EL (cell line): ENCODE measurements at regions not wholly inside any gene's neighbourhood (a gene's known extent, or its start where the extent isn't known, plus 50 kb on each side); places are given as distances from the start of the nearest gene placed in this dataset.

Experiments used
- DNase-seq: peaks from one replicate; pipeline ENCODE4 v3.0.0-alpha.2; 2016

GRCh38 chr3:68295457-68295856 lies 636.9 kb downstream of the TAFA4 start:
- DNase-seq, result no peak

GRCh38 chr3:68290333-68290732 lies 635.9 kb upstream of the SUCLG2 start:
- DNase-seq, result no peak

DNA sequence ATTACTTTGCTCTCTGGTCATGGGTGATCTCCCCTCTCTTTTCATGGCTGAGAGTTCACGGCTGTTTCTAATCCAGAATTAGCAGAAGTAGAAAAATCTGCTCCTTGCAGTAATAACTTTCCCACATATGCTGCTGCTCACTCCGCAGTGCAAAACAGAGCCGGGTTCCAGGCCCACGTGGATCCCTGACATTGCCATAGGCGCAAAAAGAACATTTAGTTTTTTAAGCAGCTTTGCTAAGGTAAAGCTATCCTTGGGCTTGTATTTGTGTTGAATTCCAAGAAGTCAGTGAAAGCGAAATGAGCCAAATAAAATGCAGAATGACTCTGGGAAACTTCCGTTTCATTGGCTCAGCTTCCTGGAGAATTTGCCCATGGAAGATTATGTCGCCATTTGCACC lies 633.7 kb upstream of the SUCLG2 start:
- DNase-seq, result no peak

GRCh38 chr3:68287101-68287500 lies 632.7 kb upstream of the SUCLG2 start:
- no peak for DNase-seq

DNA sequence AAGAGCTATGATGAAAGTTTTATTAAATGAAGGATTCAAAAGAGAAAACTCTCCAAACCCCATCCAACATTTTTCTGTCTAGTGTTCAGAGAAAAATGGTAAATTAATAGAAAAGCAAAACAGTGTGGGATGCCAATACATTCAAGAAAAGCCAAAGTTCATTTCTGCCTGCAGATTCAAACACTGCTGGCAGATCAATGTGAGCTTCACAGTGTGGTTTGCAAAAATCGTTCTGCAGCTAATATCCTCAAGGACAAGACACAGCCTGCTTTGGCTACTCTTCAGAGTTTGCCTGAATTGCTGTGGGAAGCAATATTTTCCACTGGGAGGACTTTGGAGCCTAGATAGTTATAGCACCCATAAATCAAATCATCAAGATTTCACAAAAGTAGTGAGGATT lies 619.9 kb upstream of the SUCLG2 start:
- DNase-seq, result no peak

GRCh38 chr3:68271145-68271544 lies 616.7 kb upstream of the SUCLG2 start:
- DNase-seq, result no peak

DNA sequence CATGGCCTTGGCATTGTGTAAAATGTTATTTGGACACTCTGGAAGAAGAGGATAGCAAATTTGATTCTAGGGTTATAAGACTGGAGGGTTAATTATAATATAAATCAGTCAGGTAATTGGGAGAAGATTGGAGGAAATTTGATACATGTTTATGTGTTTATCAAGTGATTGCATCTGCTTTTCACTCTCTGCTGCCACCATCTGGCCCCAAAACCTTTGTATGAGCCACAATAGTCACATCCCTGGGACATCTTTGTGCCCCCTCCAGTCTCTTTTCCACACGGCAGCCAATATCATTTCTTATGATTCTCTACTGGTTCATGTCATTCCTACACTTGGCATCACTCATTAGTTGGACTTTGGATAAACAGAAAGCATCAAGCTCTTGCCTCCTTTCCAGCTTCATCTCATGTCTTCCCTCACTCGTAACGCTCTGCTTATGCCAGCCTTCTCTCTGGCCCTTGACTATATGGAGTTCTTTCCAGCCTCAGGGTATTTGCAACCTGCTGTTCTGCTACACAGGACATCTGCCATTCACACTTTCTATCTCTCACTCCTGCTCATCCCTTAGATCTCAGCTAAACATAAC lies 602.3 kb upstream of the SUCLG2 start:
- no peak for DNase-seq

- no peak for DNase-seq
Observed at GRCh38 chr3:68249265-68249664, 594.9 kb upstream of the SUCLG2 start.

- no peak for DNase-seq
Observed at GRCh38 chr3:68242606-68243005, 588.2 kb upstream of the SUCLG2 start.

DNA sequence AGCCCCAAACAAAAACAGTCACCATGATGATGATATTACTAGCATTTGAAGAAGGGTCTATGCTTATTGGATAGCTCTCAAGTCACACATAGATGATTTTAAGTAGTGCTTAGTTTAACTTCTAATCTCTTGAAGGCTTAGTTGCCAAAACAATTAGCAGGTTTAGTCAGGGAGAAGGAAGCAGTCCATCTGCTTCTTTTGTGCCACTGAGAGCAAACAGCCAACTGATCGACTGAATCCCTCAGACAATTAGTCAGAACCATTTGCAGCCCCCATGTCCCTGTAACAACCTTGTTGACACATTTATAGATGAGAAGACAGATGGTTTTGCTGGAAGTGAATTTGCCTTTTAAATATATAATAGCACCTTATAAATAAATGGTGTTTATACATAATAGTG lies 585.1 kb upstream of the SUCLG2 start:
- no peak for DNase-seq

DNA sequence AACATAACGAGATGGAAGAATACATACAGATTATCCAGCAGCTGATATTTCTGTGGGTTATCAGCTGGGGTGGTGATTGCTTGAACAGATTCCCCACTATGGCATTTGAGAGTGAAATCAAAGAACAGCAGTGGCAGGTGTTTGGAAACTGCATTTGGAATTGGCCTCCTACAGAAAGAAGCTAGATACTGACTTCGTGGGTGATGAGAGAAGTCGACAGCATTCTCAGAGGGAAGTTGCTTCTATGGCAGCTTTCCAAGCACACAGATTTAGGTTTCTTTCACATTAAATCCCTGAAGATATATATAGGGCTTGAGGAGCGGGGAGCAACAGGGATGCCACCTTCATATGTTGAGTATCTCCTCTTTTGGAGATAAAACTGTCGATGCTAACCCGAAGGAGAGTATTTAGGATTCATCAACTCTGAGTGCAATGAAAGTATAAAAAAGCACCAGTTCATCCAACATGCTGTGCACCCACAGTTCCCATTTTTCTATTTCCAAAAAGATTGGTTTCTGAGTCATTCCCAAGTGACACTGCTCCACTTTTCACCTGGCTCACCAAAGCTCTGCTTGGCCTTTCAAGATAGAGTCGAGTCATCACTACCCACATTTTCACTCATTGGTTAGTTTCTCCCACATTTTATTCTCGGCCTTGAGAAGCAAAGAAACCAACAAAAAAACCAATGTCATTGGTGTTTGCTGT lies 579.8 kb upstream of the SUCLG2 start:
- no peak for DNase-seq

DNA sequence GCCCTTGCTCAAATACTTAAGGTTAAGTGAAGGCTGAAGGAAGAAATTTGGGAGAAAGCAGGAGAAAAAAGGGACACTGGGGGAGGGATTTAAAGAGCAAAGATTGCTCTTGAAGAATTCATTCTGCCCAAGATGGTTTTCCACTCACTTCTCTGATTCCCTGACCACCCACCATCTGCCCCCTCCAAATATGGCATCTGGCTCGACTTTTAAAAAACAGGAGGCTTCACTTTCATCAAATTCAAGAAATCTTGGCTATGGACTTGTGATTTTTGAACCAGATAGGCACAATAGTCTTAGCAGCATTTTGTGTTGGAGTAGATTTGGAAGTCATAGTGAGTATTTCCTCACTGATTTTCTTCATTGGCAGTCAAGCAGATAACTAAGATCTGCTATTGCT lies 574.4 kb upstream of the SUCLG2 start:
- DNase-seq, result no peak

- DNase-seq, result no peak
Observed at GRCh38 chr3:68220832-68221231, 566.4 kb upstream of the SUCLG2 start.

- no peak for DNase-seq
Observed at GRCh38 chr3:68211637-68212036, 557.2 kb upstream of the SUCLG2 start.

- DNase-seq, result no peak
Observed at GRCh38 chr3:68210635-68211034, 556.2 kb upstream of the SUCLG2 start.

DNA sequence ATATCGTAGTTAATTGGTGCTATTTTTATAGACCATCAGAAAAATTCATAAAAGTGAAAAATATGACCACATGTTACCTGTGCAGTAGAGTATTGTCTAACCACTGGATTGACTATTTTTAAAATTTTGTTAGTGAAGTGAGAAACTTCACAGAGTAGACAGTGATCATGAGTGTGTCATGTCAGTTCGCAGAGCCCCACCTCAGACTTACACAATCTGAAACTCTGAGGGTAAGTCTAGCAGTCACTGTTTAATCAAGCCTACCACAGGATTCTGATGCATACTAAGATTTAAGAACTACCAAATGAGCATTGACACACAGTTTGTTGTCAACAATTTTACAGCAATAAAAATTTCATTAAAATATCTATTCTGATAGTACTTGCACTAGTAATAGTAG lies 552.9 kb upstream of the SUCLG2 start:
- DNase-seq, result no peak

- peak; percentile 0 for DNase-seq
Observed at GRCh38 chr3:68206524-68207117, 552.2 kb upstream of the SUCLG2 start.

DNA sequence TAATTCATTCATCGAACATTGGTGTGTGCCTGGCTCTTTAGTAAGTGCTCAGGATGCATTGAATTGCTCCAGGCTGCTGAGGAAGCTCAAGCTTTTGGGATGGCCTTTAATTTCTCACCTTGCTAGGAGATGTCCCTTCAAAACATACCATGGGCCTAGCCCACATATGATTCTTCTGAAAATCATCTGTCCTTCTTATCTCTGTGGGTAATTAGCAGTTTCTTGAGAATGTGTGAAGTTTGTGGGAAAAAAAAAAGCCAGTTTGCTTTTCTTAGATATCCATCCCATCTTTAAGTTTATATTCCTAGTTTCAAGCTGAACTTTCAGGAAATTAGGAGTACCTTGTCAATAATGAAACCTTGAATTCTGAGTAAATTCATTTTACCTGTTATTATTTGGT lies 532.3 kb upstream of the SUCLG2 start:
- no peak for DNase-seq

DNA sequence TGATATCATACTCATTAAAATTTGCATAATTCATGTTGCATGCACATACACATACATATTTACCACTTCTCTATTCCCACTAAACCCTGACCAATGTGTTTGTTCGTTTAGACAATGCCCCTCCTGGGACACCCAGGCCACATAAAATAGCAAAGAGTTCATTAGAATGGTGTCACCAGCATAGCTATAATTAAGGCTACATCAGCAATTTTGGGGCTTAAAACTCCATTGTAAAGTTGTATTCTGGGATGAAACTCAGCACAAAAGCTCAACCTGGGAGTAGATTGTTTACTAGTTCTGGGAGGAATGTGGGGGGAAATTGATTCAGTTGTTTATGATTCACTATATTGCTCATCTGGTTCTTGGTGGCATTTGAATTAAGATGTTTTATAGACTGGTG lies 522.2 kb upstream of the SUCLG2 start:
- DNase-seq, result no peak

- no peak for DNase-seq
Observed at GRCh38 chr3:68173012-68173634, 518.7 kb upstream of the SUCLG2 start.

GRCh38 chr3:68172039-68172438 lies 517.6 kb upstream of the SUCLG2 start:
- DNase-seq, result no peak

GRCh38 chr3:68163968-68164367 lies 509.6 kb upstream of the SUCLG2 start:
- no peak for DNase-seq

DNA sequence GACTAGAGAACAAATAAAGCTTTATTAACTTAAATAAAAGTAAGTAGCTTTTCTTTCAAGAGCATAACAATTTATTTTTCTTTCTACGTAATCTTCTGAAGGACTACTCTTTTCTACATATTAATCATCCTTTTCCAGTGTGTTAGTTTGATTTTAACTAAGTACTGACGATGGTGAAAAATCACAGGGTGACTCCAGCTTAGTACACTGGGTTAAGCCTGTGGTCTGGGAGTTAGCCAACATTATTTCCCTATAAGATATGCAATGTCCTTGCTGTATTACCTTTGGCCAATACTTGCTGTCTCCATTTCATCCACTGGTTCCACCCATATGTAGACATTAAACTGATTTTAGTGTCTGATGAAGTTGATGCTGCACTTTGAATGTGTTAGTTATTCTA lies 508.6 kb upstream of the SUCLG2 start:
- DNase-seq, result no peak

- no peak for DNase-seq
Observed at GRCh38 chr3:68162644-68163043, 508.2 kb upstream of the SUCLG2 start.
